ENCODE measurements at regions not wholly inside any gene's neighbourhood (a gene's known extent, or its start where the extent isn't known, plus 50 kb on each side); places are given as distances from the start of the nearest gene placed in this dataset.

GRCh38 chr1:104136621-104137020 lies 386.9 kb downstream of the AMY1C start:
- no peak for TF ChIP-seq CTCF (IDR thresholded peaks at IDR 0.05; ENCODE audit: low read depth, low read length)
- no peak overlapping the region for H3K4me3 ChIP-seq (ENCODE audit: low read depth, low read length)

GRCh38 chr1:104156738-104157137 lies 407.0 kb downstream of the AMY1C start:
- H3K4me3 ChIP-seq (ENCODE audit: low read depth, low read length), result no peak overlapping the region
- no peak for TF ChIP-seq CTCF (IDR thresholded peaks at IDR 0.05; ENCODE audit: low read depth, low read length)

GRCh38 chr1:104163912-104164476 lies 414.3 kb downstream of the AMY1C start:
- no peak for TF ChIP-seq CTCF (IDR thresholded peaks at IDR 0.05; ENCODE audit: low read depth, low read length)
- no peak overlapping the region for H3K4me3 ChIP-seq (ENCODE audit: low read depth, low read length)

- H3K4me3 ChIP-seq (ENCODE audit: low read depth, low read length), result no peak overlapping the region
- no peak for TF ChIP-seq CTCF (IDR thresholded peaks at IDR 0.05; ENCODE audit: low read depth, low read length)
These were observed 422.6 kb downstream of the AMY1C start for GRCh38 chr1:104172243-104172681.

GRCh38 chr1:104182251-104182650 lies 432.6 kb downstream of the AMY1C start:
- H3K4me3 ChIP-seq (ENCODE audit: low read depth, low read length), result no peak overlapping the region
- TF ChIP-seq CTCF (IDR thresholded peaks at IDR 0.05; ENCODE audit: low read depth, low read length), result no peak

- no peak for TF ChIP-seq CTCF (IDR thresholded peaks at IDR 0.05; ENCODE audit: low read depth, low read length)
- H3K4me3 ChIP-seq (ENCODE audit: low read depth, low read length), result no peak overlapping the region
These were observed 439.5 kb downstream of the AMY1C start for GRCh38 chr1:104189207-104189606.

- no peak overlapping the region for H3K4me3 ChIP-seq (ENCODE audit: low read depth, low read length)
These were observed 441.1 kb downstream of the AMY1C start for GRCh38 chr1:104190821-104191220.

More at GRCh38 chr1:104190821-104191220, 441.1 kb downstream of the AMY1C start:
- TF ChIP-seq CTCF (IDR thresholded peaks at IDR 0.05; ENCODE audit: low read depth, low read length), result no peak
